Cardiac fibroblast (primary cell): ENCODE measurements at regions not wholly inside any gene's neighbourhood (a gene's known extent, or its start where the extent isn't known, plus 50 kb on each side); places are given as distances from the start of the nearest gene placed in this dataset.

ENCODE experiments used
- DNase-seq, 2 donors: peaks; one replicate each; pipeline versions ENCODE4 v3.0.0 to v3.0.0-alpha.2; 2010; ENCODE audit warnings: low read depth in 2 of 2
- H3K4me3 ChIP-seq, 2 donors: replicated peaks in 1 of 2; 1 replicate in 1 of 2; 2 replicates in 1 of 2; pipeline ENCODE4 v1.5.1; 2011; ENCODE audit warnings: low read depth in 2 of 2, low read length in 2 of 2, mild to moderate bottlenecking in 2 of 2, moderate library complexity in 1 of 2
- CTCF ChIP-seq: IDR thresholded peaks from one replicate; pipeline ENCODE4 v1.5.1; 2011; ENCODE audit warnings: low read depth, mild to moderate bottlenecking, low read length, inconsistent platforms

- TF ChIP-seq CTCF: no peak
- DNase-seq: peak in 1 of 2 donors; percentile 5
- H3K4me3 ChIP-seq: no peak overlapping the region
Measured at GRCh38 chr3:115218859-115219258, 71.8 kb upstream of the ZBTB20 start.

- no peak for TF ChIP-seq CTCF
- DNase-seq: no peak
Measured at GRCh38 chr3:115224687-115225086, 77.6 kb upstream of the ZBTB20 start.

DNA sequence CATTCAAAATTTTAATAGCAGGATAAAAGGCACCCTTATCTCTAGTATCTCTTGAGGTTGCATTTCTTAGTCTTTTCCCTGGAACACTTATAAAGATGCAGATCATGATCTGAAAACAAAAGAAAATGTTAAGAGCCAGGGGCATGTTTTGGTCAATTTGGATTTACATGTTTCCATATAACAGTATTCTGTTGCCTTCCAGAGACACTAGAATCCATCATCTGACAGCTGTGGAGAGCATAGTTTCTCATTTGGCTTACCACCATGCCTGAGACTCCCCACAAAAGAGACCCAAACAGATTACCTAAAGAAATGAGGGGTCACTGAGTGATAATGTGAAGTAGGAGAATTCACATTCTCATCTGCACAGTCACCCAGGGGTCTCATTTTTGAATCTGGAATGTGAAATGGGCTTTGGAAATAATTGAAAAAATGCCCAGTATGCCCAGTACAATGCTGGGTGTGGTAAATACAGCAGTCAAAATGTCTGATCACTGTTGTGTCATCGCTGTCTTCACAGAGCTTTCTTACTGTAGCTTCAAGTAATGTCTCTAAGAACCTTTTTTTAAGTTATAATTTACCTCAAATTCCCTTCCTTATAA is 79.9 kb upstream of the ZBTB20 start:
- H3K4me3 ChIP-seq: no peak overlapping the region
- TF ChIP-seq CTCF: no peak
- DNase-seq: peak in 1 of 2 donors; percentile 46

More at GRCh38 chr3:115224687-115225086, 77.6 kb upstream of the ZBTB20 start:
- no peak overlapping the region for H3K4me3 ChIP-seq

DNA sequence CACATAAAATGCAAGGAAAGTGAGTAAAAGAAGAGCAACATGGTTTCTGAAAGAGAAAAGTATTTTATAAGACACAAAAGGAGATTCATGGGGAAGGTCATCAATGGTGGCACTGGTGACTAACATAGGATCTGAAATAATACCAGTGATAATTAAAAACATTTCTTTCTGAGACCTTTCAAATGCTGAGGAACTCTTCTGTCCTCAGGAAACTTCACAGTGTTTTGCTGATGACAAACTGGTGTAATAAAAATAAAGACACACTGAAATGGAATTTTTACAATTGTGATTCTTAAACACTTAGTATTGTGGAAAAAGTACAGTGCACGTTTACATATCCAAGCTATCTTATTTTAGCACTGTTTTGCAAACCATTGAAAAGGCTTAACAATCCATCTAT is 80.4 kb upstream of the ZBTB20 start:
- DNase-seq: peak in 1 of 2 donors; percentile 18
- no peak overlapping the region for H3K4me3 ChIP-seq
- TF ChIP-seq CTCF: no peak

DNA sequence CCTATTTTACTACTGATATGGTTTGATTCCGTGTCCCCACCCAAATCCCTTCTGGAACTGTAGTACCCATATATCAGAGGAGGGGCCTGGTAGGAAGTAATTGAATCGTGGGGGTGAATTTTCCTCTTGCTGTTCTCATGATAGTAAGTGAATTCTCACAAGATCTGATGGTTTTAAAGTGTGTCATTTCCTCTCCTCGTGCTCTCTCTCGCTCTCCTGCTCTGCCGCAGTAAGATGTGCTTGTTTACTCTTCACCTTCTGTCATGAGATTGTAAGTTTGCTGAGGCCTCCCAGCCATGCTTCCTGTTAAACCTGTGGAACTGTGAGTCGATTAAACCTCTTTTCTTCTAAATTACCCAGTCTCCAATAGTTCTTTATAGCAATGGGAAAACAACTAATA is 81.2 kb upstream of the ZBTB20 start:
- H3K4me3 ChIP-seq: no peak overlapping the region
- TF ChIP-seq CTCF: no peak
- DNase-seq: peak in 1 of 2 donors; percentile 45

GRCh38 chr3:115232167-115232566 is 85.1 kb upstream of the ZBTB20 start:
- H3K4me3 ChIP-seq: no peak overlapping the region
- no peak for DNase-seq
- TF ChIP-seq CTCF: no peak

DNA sequence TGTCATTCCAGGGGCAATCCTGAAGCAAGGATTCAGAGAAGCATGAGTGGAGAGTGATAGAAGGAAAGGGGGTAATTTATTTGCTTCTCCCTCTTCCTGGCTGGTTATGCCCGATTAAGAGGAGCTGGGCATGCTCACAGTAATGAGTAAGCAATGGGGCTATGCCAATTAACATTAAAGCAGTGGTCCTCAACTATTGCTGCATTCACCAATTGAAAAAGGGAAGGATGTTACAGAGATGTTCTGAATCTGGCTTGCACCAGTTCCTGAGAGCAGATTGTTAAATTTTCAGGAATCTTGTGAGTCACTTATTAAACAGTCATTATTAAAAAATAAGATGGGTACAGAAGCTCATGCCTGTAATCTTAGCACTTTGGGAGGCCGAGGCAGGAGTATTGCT is 85.9 kb upstream of the ZBTB20 start:
- peak in 1 of 2 donors; percentile 11 for DNase-seq
- no peak overlapping the region for H3K4me3 ChIP-seq
- no peak for TF ChIP-seq CTCF
